ENCODE measurements at regions not wholly inside any gene's neighbourhood (a gene's known extent, or its start where the extent isn't known, plus 50 kb on each side); places are given as distances from the start of the nearest gene placed in this dataset.

- Histone ChIP-seq H3K4me2 (ENCODE audit: insufficient read depth, insufficient read length, low read length) (no peak overlapping the region), H2AFZ (ENCODE audit: low read length) (no peak overlapping the region), H3K23me2 (ENCODE audit: insufficient read length, low read depth, low read length, poor library complexity, severe bottlenecking) (no peaks in the 10 kb centered on the region), H3K4me1 (ENCODE audit: insufficient read depth, low read length) (no peaks in the 10 kb centered on the region), H3K79me2 (ENCODE audit: insufficient read depth, low read length) (no peaks in the 10 kb centered on the region), H3K27ac (ENCODE audit: insufficient read length, low read depth, low read length) (no peak overlapping the region), H4K5ac (ENCODE audit: insufficient read length, low read depth, low read length) (no peak overlapping the region), H4K91ac (ENCODE audit: insufficient read length, low read depth, low read length) (no peak overlapping the region), H3K79me1 (ENCODE audit: insufficient read depth, low read depth, low read length, poor library complexity, severe bottlenecking) (no peaks in the 10 kb centered on the region), H2BK20ac (ENCODE audit: low read depth, low read length, poor library complexity, severe bottlenecking) (no peak overlapping the region), H4K8ac (replicated peaks; ENCODE audit: insufficient read length, low read depth, low read length) (no peak overlapping the region), H3K56ac (ENCODE audit: insufficient read length, low read depth, low read length) (no peak overlapping the region), H3K9ac (ENCODE audit: extremely low read depth, insufficient read length, low read length) (no peak overlapping the region), H2AK5ac (ENCODE audit: insufficient read length, low read length) (no peak overlapping the region), H2BK120ac (ENCODE audit: low read depth, low read length, poor library complexity, severe bottlenecking) (no peak overlapping the region), H2BK12ac (ENCODE audit: insufficient read length, low read depth, low read length) (no peak overlapping the region), H3K9me3 (ENCODE audit: control insufficient read depth, low read depth, low read length) (peaks cover 7% of the 10 kb centered on the region), H3K23ac (ENCODE audit: insufficient read length, low read depth, low read length) (no peak overlapping the region), H3K18ac (ENCODE audit: insufficient read length, low read depth, low read length) (no peak overlapping the region), H3T11ph (ENCODE audit: low read length) (no peak overlapping the region), H3K14ac (ENCODE audit: insufficient read depth, low read length) (no peak overlapping the region), H2BK5ac (ENCODE audit: insufficient read length, low read length) (no peak overlapping the region), H2BK15ac (ENCODE audit: low read depth, low read length) (no peak overlapping the region), H4K20me1 (ENCODE audit: control insufficient read depth, insufficient read depth, insufficient read length) (no peaks in the 10 kb centered on the region), H3K4ac (ENCODE audit: low read depth, low read length) (no peak overlapping the region), H3K27me3 (ENCODE audit: insufficient read depth, low read length) (no peaks in the 10 kb centered on the region)
- peaks cover 5 to 23% (median 15%) of the 10 kb centered on the region in 3 experiments for H3K36me3 Mint-ChIP-seq (ENCODE audit: insufficient read depth in 1 of 3, low read depth in 3 of 3)
- WGBS (ENCODE audit: extremely low coverage, insufficient read length, low lambda C conversion rate), result no CpG with 5 or more reads among the region's 1 CpG
- H3K27ac Mint-ChIP-seq, result no peak overlapping the region
- TF ChIP-seq CTCF (conservative IDR thresholded peaks at IDR 0.05), result no peak
- H3K9me3 Mint-ChIP-seq, result peaks cover 15 to 20% of the 10 kb centered on the region in 2 experiments
- H3K27me3 Mint-ChIP-seq (ENCODE audit: low read depth), result no peaks in the 10 kb centered on the region
- H3K4me1 Mint-ChIP-seq, result peaks cover 3 to 8% of the 10 kb centered on the region in 2 experiments
- H3K4me3 Mint-ChIP-seq, result no peak overlapping the region
- DNase-seq, result no peak
These were observed 64.7 kb upstream of the THSD7A start for GRCh38 chr7:11896663-11897062.

Measured in H9 (cell line).